ENCODE measurements at regions not wholly inside any gene's neighbourhood (a gene's known extent, or its start where the extent isn't known, plus 50 kb on each side); places are given as distances from the start of the nearest gene placed in this dataset.
"Not testable (repeated sequence)": the region's sequence is repeated elsewhere in the genome, so short reads cannot be mapped to it uniquely, and the experiment has no call there.

DNA sequence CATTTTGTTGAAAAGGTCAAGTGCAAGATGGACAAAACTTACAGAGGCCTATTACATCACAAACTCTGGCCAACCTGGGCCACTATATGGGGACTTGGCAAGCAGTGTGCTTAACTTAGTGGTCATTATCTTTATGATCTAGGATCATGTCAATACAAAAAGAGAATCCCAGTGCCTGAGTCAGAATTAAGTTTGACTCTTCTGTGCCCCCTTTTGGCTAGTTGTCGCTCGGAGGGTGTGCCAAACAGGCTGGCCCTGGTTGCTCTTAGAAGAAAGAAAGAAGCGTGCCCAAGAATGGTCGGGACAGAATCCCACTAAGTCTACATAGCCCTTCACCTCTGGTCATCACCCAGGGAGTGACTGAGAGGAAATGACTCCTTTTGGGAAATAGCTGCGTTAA, 100.1 kb downstream of the EIF4E start:
- Mint-ChIP-seq H3K27ac (no peak overlapping the region), H3K4me1 (ENCODE audit: low read depth) (peaks cover 9% of the 10 kb centered on the region), H3K27me3 (ENCODE audit: insufficient read depth) (peaks cover 3% of the 10 kb centered on the region; the same call in 1 of the 2 replicates), H3K9me3 (no peaks in the 10 kb centered on the region), H3K36me3 (ENCODE audit: low read depth) (no peaks in the 10 kb centered on the region), H3K4me3 (no peak overlapping the region)
- peak; percentile 23 for DNase-seq
- TF ChIP-seq, protein P1, sequence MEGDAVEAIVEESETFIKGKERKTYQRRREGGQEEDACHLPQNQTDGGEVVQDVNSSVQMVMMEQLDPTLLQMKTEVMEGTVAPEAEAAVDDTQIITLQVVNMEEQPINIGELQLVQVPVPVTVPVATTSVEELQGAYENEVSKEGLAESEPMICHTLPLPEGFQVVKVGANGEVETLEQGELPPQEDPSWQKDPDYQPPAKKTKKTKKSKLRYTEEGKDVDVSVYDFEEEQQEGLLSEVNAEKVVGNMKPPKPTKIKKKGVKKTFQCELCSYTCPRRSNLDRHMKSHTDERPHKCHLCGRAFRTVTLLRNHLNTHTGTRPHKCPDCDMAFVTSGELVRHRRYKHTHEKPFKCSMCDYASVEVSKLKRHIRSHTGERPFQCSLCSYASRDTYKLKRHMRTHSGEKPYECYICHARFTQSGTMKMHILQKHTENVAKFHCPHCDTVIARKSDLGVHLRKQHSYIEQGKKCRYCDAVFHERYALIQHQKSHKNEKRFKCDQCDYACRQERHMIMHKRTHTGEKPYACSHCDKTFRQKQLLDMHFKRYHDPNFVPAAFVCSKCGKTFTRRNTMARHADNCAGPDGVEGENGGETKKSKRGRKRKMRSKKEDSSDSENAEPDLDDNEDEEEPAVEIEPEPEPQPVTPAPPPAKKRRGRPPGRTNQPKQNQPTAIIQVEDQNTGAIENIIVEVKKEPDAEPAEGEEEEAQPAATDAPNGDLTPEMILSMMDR (IDR thresholded peaks at IDR 0.05): peak; percentile 40; the same call in 1 of the 2 replicates

DNA sequence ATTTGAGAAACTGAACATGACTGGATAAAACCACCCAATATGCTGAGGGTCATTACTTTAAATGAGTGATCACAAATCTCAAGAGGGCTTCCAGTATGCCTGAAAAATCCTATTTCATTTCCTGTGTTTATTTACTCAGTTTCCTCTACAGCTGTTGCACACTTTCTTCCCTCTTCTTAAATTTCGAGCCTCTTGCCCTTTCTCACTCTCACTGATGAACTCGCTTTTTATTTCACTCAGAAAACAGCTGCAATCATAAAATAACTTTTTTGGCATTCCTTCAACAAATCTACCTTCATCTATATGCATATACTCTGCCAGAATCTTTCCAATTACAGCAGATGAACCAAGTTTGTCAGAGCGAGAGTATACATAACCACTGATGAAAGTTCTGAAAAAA, 101.3 kb downstream of the EIF4E start:
- Mint-ChIP-seq H3K27ac (no peak overlapping the region), H3K36me3 (ENCODE audit: low read depth) (no peaks in the 10 kb centered on the region), H3K9me3 (no peaks in the 10 kb centered on the region), H3K4me3 (no peak overlapping the region), H3K4me1 (ENCODE audit: low read depth) (peaks cover 9% of the 10 kb centered on the region), H3K27me3 (ENCODE audit: insufficient read depth) (peaks cover 3% of the 10 kb centered on the region; the same call in 1 of the 2 replicates)
- TF ChIP-seq, protein P1 (IDR thresholded peaks at IDR 0.05): no peak
- DNase-seq: no peak

DNA sequence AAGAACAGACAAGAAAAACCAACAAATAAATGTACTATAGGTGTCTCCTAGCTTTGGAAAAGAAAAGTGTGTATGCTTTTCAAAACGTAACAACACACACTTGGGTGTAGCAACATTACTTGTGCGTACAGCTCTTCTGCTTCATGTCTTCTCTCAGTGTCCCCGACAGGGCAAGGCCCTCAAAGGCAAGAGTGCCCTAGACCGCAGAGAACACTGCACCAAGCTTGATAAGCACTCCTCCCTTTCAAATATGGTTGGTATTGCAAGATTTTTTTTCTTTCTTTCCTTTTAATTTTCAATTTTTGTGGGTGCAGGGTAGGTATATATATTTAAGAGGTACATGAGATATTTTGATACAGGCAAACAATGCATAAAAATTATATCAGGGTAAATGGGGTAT, 106.8 kb downstream of the EIF4E start:
- Mint-ChIP-seq H3K36me3 (ENCODE audit: low read depth) (no peaks in the 10 kb centered on the region), H3K27me3 (ENCODE audit: insufficient read depth) (peaks cover under 1% of the 10 kb centered on the region; the same call in 1 of the 2 replicates), H3K4me3 (no peak overlapping the region), H3K4me1 (ENCODE audit: low read depth) (0 out of 2 replicates have a peak, but pooled peaks cover 7% of the 10 kb centered on the region), H3K9me3 (no peaks in the 10 kb centered on the region), H3K27ac (no peak overlapping the region)
- TF ChIP-seq, protein P1 (IDR thresholded peaks at IDR 0.05): no peak
- DNase-seq: no peak

DNA sequence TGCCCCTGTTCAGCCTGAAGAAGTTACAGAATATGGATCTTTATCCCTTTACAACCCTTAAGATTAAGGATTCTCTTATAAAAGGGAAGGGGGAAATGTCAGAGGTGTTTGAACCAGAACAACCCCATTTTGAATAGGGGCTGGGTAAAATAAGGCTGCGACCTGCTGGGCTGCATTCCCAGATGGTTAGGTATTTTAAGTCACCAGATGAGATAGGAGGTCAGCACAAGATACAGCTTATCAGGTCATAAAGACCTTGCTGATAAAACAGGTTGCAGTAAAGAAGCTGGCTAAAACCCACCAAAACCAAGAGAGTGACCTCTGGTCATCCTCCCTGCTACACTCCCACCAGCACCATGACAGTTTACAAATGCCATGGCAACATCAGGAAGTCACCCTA, 110.8 kb downstream of the EIF4E start:
- peaks cover 11% of the 10 kb centered on the region for H3K9me3 Mint-ChIP-seq
- not testable (repeated sequence) for H3K4me3 Mint-ChIP-seq; DNase-seq; H3K27ac Mint-ChIP-seq; H3K36me3 Mint-ChIP-seq (ENCODE audit: low read depth); H3K27me3 Mint-ChIP-seq (ENCODE audit: insufficient read depth); H3K4me1 Mint-ChIP-seq (ENCODE audit: low read depth)

DNA sequence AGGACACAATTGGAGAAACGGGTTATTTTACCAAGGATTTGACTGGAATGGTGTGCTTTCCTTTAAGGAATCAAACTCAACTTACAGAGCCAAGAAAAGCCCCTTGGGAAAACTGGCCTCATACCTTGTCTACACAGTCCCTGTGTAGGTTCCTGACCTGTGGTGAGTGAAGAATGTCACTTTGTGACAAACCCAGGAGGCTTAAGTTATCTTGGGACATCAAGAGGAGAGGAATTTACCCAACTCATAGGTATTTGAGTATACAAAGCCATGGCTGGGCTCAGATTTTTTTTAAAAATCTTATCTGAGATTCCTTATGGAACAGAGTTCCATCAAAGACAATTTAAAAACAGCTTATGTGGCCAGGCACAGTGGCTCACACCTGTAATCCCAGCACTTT, 112.1 kb downstream of the EIF4E start:
- peaks cover 11% of the 10 kb centered on the region for H3K9me3 Mint-ChIP-seq
- H3K4me1 Mint-ChIP-seq (ENCODE audit: low read depth): 0 out of 2 replicates have a peak, but pooled peaks cover 7% of the 10 kb centered on the region
- peaks cover 2% of the 10 kb centered on the region for H3K27me3 Mint-ChIP-seq (ENCODE audit: insufficient read depth)
- H3K27ac Mint-ChIP-seq: no peak overlapping the region
- H3K4me3 Mint-ChIP-seq: no peak overlapping the region
- TF ChIP-seq, protein P1 (IDR thresholded peaks at IDR 0.05): no peak
- 0 out of 2 replicates have a peak, but pooled peaks cover 3% of the 10 kb centered on the region for H3K36me3 Mint-ChIP-seq (ENCODE audit: low read depth)
- DNase-seq: no peak

DNA sequence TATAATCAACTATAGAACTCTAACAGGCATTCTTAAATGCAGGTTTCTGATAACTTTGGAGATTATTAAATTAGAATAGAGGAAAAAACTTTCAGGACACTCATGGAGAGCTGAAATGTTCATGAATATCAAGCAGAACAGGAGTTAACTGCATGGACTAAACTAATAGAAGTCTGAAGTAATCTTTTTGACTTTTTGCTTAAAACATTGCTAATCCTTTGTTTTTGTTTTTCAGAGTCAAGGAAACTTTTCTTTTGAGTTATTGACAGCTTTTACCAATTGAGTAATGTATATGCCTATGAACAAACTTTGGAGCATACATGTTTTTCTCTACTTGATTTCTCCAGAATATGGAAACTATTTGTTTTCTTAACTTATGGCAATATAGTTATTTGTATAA, 112.5 kb downstream of the EIF4E start:
- Mint-ChIP-seq H3K27ac (no peak overlapping the region), H3K27me3 (ENCODE audit: insufficient read depth) (peaks cover 2% of the 10 kb centered on the region), H3K4me1 (ENCODE audit: low read depth) (0 out of 2 replicates have a peak, but pooled peaks cover 3% of the 10 kb centered on the region), H3K4me3 (no peak overlapping the region), H3K36me3 (ENCODE audit: low read depth) (0 out of 2 replicates have a peak, but pooled peaks cover 3% of the 10 kb centered on the region), H3K9me3 (peaks cover 11% of the 10 kb centered on the region)
- TF ChIP-seq, protein P1 (IDR thresholded peaks at IDR 0.05): no peak
- DNase-seq: no peak

All from HFFc6 (cell line).